ENCODE measurements at regions not wholly inside any gene's neighbourhood (a gene's known extent, or its start where the extent isn't known, plus 50 kb on each side); places are given as distances from the start of the nearest gene placed in this dataset.

DNA sequence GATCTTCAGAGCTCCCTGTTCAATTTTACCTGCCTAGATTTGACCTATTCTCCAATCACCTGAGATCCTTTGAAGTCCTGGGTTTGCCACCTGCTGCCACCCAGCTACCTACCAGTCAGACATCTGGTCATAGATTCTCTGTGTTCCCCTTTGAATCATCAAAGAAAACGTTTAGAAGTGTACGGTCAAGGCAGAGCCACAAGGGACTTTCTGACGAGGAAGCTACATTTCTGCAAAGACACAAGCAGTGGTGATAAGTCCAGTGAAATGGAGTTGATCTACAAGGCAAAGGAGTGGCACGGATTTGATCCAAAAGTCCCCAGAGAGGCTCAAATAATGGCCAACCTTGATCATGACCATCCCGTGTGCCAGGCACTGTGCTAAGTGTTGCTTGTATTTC lies 549.9 kb downstream of the MIAT start:
- Histone ChIP-seq H3K4me2 (ENCODE audit: low read length, poor library complexity, severe bottlenecking) (no peak overlapping the region), H4K91ac (ENCODE audit: low read length) (peak overlapping the region; percentile 0), H2BK15ac (ENCODE audit: low read depth, poor library complexity, severe bottlenecking) (no peak overlapping the region), H2BK12ac (ENCODE audit: low read length in 2 of 2) (peak overlapping the region in 1 of 2 experiments; percentile 97), H2AK5ac (ENCODE audit: low read length, severe bottlenecking) (peak overlapping the region; percentile 23), H3K4ac (ENCODE audit: low read depth in 1 of 2, low read length in 2 of 2) (peak overlapping the region; percentile 7 to 58), H3K27me3 (ENCODE audit: control insufficient read depth in 1 of 2, insufficient read depth in 1 of 2, low read length in 2 of 2) (peaks cover 0 to 63% of the 10 kb centered on the region in 2 experiments), H3K9ac (ENCODE audit: low read length) (no peak overlapping the region), H3K18ac (ENCODE audit: low read depth in 1 of 2, low read length in 2 of 2) (peak overlapping the region in 1 of 2 experiments; percentile 19), H3K9me3 (ENCODE audit: control insufficient read depth, low read length) (no peaks in the 10 kb centered on the region), H2BK5ac (ENCODE audit: low read depth, low read length, poor library complexity, severe bottlenecking) (no peak overlapping the region), H3K23ac (ENCODE audit: low read length in 2 of 2) (no peak overlapping the region), H3K4me1 (ENCODE audit: control insufficient read depth, insufficient read depth, low read depth, low read length) (peaks cover 14% of the 10 kb centered on the region), H3K79me1 (replicated peaks; ENCODE audit: low read length, poor library complexity, severe bottlenecking) (no peaks in the 10 kb centered on the region), H2BK120ac (ENCODE audit: low read depth, low read length) (no peak overlapping the region), H3K14ac (ENCODE audit: low read length in 2 of 2) (no peak overlapping the region), H4K8ac (ENCODE audit: low read length) (no peak overlapping the region), H3K27ac (ENCODE audit: low read length, poor library complexity, severe bottlenecking) (no peak overlapping the region), H2AFZ (ENCODE audit: low read depth, low read length) (no peak overlapping the region), H3K4me3 (ENCODE audit: insufficient read depth in 1 of 2, low read depth in 1 of 2, low read length in 2 of 2) (no peak overlapping the region), H3K36me3 (ENCODE audit: control insufficient read depth in 1 of 2, insufficient read depth in 2 of 2, low read depth in 1 of 2, low read length in 2 of 2) (no peaks in the 10 kb centered on the region)
- DNase-seq, result no peak
- WGBS, result 77% methylated on average over 5 of the region's 5 CpGs

DNA sequence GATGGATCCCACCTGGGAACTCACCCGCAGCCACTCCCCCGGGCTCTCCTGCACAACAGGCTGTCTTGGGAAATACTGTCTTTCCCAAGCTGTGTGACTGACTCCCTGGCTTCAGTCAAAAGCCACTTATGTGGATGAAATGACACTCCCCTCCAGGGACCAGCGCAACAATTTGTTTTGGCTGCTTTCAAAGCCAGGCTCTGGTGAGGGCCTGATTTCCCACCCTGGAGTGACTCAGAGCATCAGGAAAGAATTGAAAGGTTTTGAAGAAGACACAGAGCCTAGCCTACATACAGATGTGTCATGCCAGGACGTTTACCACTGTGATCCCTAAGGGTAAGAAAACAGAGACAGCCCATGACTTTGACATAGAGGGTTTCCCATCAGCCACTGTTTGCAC lies 550.5 kb downstream of the MIAT start:
- Histone ChIP-seq H4K8ac (ENCODE audit: low read length) (no peak overlapping the region), H4K91ac (ENCODE audit: low read length) (no peak overlapping the region), H3K4me2 (ENCODE audit: low read length, poor library complexity, severe bottlenecking) (no peak overlapping the region), H2BK5ac (ENCODE audit: low read depth, low read length, poor library complexity, severe bottlenecking) (no peak overlapping the region), H3K4ac (ENCODE audit: low read depth in 1 of 2, low read length in 2 of 2) (peak overlapping the region; percentile 50 to 58), H3K9me3 (ENCODE audit: control insufficient read depth, low read length) (no peaks in the 10 kb centered on the region), H3K4me1 (ENCODE audit: control insufficient read depth, insufficient read depth, low read depth, low read length) (peaks cover 15% of the 10 kb centered on the region), H2BK12ac (ENCODE audit: low read length in 2 of 2) (peak overlapping the region in 1 of 2 experiments; percentile 84), H2BK120ac (ENCODE audit: low read depth, low read length) (peak overlapping the region; percentile 75), H3K9ac (ENCODE audit: low read length) (no peak overlapping the region), H3K4me3 (ENCODE audit: insufficient read depth in 1 of 2, low read depth in 1 of 2, low read length in 2 of 2) (no peak overlapping the region), H3K18ac (ENCODE audit: low read depth in 1 of 2, low read length in 2 of 2) (no peak overlapping the region), H2BK15ac (ENCODE audit: low read depth, poor library complexity, severe bottlenecking) (no peak overlapping the region), H3K14ac (ENCODE audit: low read length in 2 of 2) (no peak overlapping the region), H3K79me1 (replicated peaks; ENCODE audit: low read length, poor library complexity, severe bottlenecking) (no peaks in the 10 kb centered on the region), H2AFZ (ENCODE audit: low read depth, low read length) (no peak overlapping the region), H3K36me3 (ENCODE audit: control insufficient read depth in 1 of 2, insufficient read depth in 2 of 2, low read depth in 1 of 2, low read length in 2 of 2) (no peaks in the 10 kb centered on the region), H3K27me3 (ENCODE audit: control insufficient read depth in 1 of 2, insufficient read depth in 1 of 2, low read length in 2 of 2) (peaks cover 0 to 63% of the 10 kb centered on the region in 2 experiments), H3K23ac (ENCODE audit: low read length in 2 of 2) (no peak overlapping the region), H3K27ac (ENCODE audit: low read length, poor library complexity, severe bottlenecking) (no peak overlapping the region), H2AK5ac (ENCODE audit: low read length, severe bottlenecking) (peak overlapping the region; percentile 54)
- peak; percentile 94 for DNase-seq
- 20% methylated on average over 4 of the region's 4 CpGs for WGBS

DNA sequence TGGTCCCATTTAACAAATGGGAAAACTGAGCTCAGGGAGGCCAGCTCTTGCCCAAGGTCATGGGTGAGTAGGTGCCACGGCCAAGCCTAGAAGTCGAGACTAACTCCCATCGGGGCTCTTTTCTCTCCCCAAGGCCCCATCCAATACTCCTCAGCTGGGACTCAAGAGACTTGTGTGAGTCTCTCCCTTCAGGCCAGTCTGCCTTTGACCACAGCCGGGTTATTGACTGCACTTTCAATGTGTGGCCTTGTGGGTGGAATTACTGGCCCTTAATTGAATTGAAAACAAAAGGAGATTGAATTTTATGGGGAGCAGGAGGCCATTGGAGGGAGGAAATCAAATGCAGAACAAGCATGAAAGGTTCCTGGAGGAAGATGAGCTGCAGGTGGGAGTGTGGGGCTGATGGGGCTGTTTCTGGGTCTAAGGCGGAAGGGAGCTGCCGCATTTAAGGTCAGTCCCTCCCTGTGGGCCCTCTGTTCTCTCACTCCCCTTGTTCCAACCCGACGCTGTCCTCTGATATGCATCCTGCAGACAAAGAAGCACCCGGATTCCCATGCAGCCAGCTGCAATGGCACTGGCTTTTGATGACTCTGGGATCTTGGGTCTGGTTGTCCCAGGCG lies 552.8 kb downstream of the MIAT start:
- H3K9ac ChIP-seq (ENCODE audit: low read length), result no peak overlapping the region
- no peak overlapping the region for H3K4me3 ChIP-seq (ENCODE audit: insufficient read depth in 1 of 2, low read depth in 1 of 2, low read length in 2 of 2)
- H3K4me2 ChIP-seq (ENCODE audit: low read length, poor library complexity, severe bottlenecking), result no peak overlapping the region
- no peaks in the 10 kb centered on the region for H3K9me3 ChIP-seq (ENCODE audit: control insufficient read depth, low read length)
- H3K36me3 ChIP-seq (ENCODE audit: control insufficient read depth in 1 of 2, insufficient read depth in 2 of 2, low read depth in 1 of 2, low read length in 2 of 2), result no peaks in the 10 kb centered on the region
- H3K4ac ChIP-seq (ENCODE audit: low read depth in 1 of 2, low read length in 2 of 2), result peak overlapping the region; percentile 59 to 84
- peak overlapping the region; percentile 62 for H2AK5ac ChIP-seq (ENCODE audit: low read length, severe bottlenecking)
- H3K4me1 ChIP-seq (ENCODE audit: control insufficient read depth, insufficient read depth, low read depth, low read length), result peaks cover 20% of the 10 kb centered on the region
- H3K27ac ChIP-seq (ENCODE audit: low read length, poor library complexity, severe bottlenecking), result no peak overlapping the region
- H3K14ac ChIP-seq (ENCODE audit: low read length in 2 of 2), result peak overlapping the region in 1 of 2 experiments; percentile 9
- H2BK12ac ChIP-seq (ENCODE audit: low read length in 2 of 2), result peak overlapping the region; percentile 73 to 87
- peak overlapping the region; percentile 87 for H4K91ac ChIP-seq (ENCODE audit: low read length)
- peak overlapping the region; percentile 80 for H4K8ac ChIP-seq (ENCODE audit: low read length)
- H2BK5ac ChIP-seq (ENCODE audit: low read depth, low read length, poor library complexity, severe bottlenecking), result no peak overlapping the region
- peaks cover 0 to 61% of the 10 kb centered on the region in 2 experiments for H3K27me3 ChIP-seq (ENCODE audit: control insufficient read depth in 1 of 2, insufficient read depth in 1 of 2, low read length in 2 of 2)
- H2BK120ac ChIP-seq (ENCODE audit: low read depth, low read length), result peak overlapping the region; percentile 94
- H2BK15ac ChIP-seq (ENCODE audit: low read depth, poor library complexity, severe bottlenecking), result peak overlapping the region; percentile 98
- no peak for DNase-seq
- H3K18ac ChIP-seq (ENCODE audit: low read depth in 1 of 2, low read length in 2 of 2), result peak overlapping the region; percentile 63 to 78
- no peak overlapping the region for H3K23ac ChIP-seq (ENCODE audit: low read length in 2 of 2)
- no peak overlapping the region for H2AFZ ChIP-seq (ENCODE audit: low read depth, low read length)
- WGBS, result 85% methylated on average over 10 of the region's 10 CpGs
- H3K79me1 ChIP-seq (replicated peaks; ENCODE audit: low read length, poor library complexity, severe bottlenecking), result no peaks in the 10 kb centered on the region

DNA sequence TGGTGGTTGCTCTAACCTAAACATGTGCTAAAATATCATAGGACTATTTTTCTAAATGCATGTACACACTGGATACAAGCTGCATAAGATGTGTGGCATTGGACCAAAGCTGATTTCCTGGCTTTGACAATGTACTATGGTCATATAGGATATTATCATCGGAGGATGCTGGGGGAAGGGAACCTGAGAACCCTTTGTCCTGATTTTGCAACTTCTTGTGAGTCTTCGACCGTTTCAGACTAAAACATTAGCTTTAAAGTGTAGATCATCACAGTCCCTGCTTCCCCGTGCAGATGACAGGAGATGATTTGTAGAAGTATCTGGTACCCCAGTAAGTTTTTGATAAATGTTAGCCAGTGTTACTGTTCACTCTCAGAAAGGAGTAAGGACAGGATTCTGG lies 554.7 kb downstream of the MIAT start:
- H3K4me1 ChIP-seq (ENCODE audit: control insufficient read depth, insufficient read depth, low read depth, low read length), result peaks cover 16% of the 10 kb centered on the region
- 0% methylated on average over 2 of the region's 4 CpGs for WGBS

More for the DNA sequence above, 554.7 kb downstream of the MIAT start:
- H3K79me1 ChIP-seq (replicated peaks; ENCODE audit: low read length, poor library complexity, severe bottlenecking), result no peaks in the 10 kb centered on the region
- H3K23ac ChIP-seq (ENCODE audit: low read length in 2 of 2), result no peak overlapping the region
- H3K27ac ChIP-seq (ENCODE audit: low read length, poor library complexity, severe bottlenecking), result no peak overlapping the region
- peak overlapping the region in 1 of 2 experiments; percentile 79 for H3K4ac ChIP-seq (ENCODE audit: low read depth in 1 of 2, low read length in 2 of 2)
- no peak overlapping the region for H4K8ac ChIP-seq (ENCODE audit: low read length)
- H2BK12ac ChIP-seq (ENCODE audit: low read length in 2 of 2), result peak overlapping the region in 1 of 2 experiments; percentile 57
- no peaks in the 10 kb centered on the region for H3K36me3 ChIP-seq (ENCODE audit: control insufficient read depth in 1 of 2, insufficient read depth in 2 of 2, low read depth in 1 of 2, low read length in 2 of 2)
- no peak overlapping the region for H3K4me2 ChIP-seq (ENCODE audit: low read length, poor library complexity, severe bottlenecking)
- no peaks in the 10 kb centered on the region for H3K9me3 ChIP-seq (ENCODE audit: control insufficient read depth, low read length)
- H3K14ac ChIP-seq (ENCODE audit: low read length in 2 of 2), result no peak overlapping the region
- peak overlapping the region; percentile 71 for H2BK120ac ChIP-seq (ENCODE audit: low read depth, low read length)
- no peak overlapping the region for H3K4me3 ChIP-seq (ENCODE audit: insufficient read depth in 1 of 2, low read depth in 1 of 2, low read length in 2 of 2)
- peak overlapping the region; percentile 53 for H3K9ac ChIP-seq (ENCODE audit: low read length)
- H2BK5ac ChIP-seq (ENCODE audit: low read depth, low read length, poor library complexity, severe bottlenecking), result no peak overlapping the region
- peaks cover 0 to 63% of the 10 kb centered on the region in 2 experiments for H3K27me3 ChIP-seq (ENCODE audit: control insufficient read depth in 1 of 2, insufficient read depth in 1 of 2, low read length in 2 of 2)
- peak overlapping the region; percentile 33 for H2AK5ac ChIP-seq (ENCODE audit: low read length, severe bottlenecking)
- peak overlapping the region; percentile 42 to 94 for H3K18ac ChIP-seq (ENCODE audit: low read depth in 1 of 2, low read length in 2 of 2)
- no peak overlapping the region for H2AFZ ChIP-seq (ENCODE audit: low read depth, low read length)
- no peak for DNase-seq
- H4K91ac ChIP-seq (ENCODE audit: low read length), result no peak overlapping the region
- no peak overlapping the region for H2BK15ac ChIP-seq (ENCODE audit: low read depth, poor library complexity, severe bottlenecking)
